Adipocyte (in vitro differentiated cells): ENCODE measurements at regions not wholly inside any gene's neighbourhood (a gene's known extent, or its start where the extent isn't known, plus 50 kb on each side); places are given as distances from the start of the nearest gene placed in this dataset.

ENCODE experiments used
- DNase-seq: peaks from one replicate; pipeline ENCODE4 v3.0.0-alpha.2; 2015; ENCODE audit warnings: low read depth
- H3K27me3 ChIP-seq: replicated peaks from 2 replicates; pipeline ENCODE4 v1.7.0; 2013; ENCODE audit warnings: mild to moderate bottlenecking, low read length, moderate library complexity; ENCODE audit not compliant: control insufficient read depth, insufficient read depth
- H3K36me3 ChIP-seq: 2 replicates; pipeline ENCODE4 v1.7.0; 2013; ENCODE audit warnings: low read length, mild to moderate bottlenecking, moderate library complexity; ENCODE audit not compliant: control insufficient read depth, insufficient read depth, severe bottlenecking
- H3K4me1 ChIP-seq: 2 replicates; pipeline ENCODE4 v1.7.0; 2013; ENCODE audit warnings: mild to moderate bottlenecking, low read length, moderate library complexity; ENCODE audit not compliant: control insufficient read depth, insufficient read depth
- H3K4me3 ChIP-seq: 2 replicates; pipeline ENCODE4 v1.7.0; 2013; ENCODE audit warnings: mild to moderate bottlenecking, low read length, moderate library complexity
- H3K9ac ChIP-seq: 2 replicates; pipeline ENCODE4 v1.7.0; 2013; ENCODE audit warnings: mild to moderate bottlenecking, low read length, moderate library complexity
- H3K9me3 ChIP-seq: 2 replicates; pipeline ENCODE4 v1.7.0; 2013; ENCODE audit warnings: mild to moderate bottlenecking, low read length, moderate library complexity; ENCODE audit not compliant: control insufficient read depth

DNA sequence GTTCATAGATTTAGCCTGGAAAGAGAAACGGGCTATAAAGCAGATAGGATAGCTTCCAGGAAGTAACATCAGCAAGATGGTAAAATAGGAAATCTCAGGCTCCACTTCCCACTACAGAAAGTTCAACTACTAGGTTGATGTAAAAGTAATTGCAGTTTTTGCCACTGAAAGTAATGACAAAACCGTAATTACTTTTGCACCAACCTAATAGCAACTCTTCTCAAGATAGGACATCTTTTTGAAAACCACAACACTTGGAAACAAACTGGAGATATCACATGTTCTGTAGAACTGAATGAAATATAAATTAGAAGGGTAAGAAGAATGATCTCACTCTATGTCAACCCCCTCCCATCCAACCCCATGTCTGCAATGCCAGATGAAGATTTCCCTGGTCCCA, 1154.3 kb downstream of the BCL11A start:
- Histone ChIP-seq H3K9me3 (peaks cover 15% of the 10 kb centered on the region), H3K4me3 (no peak overlapping the region), H3K36me3 (no peaks in the 10 kb centered on the region), H3K27me3 (no peaks in the 10 kb centered on the region), H3K9ac (no peak overlapping the region), H3K4me1 (no peaks in the 10 kb centered on the region)
- DNase-seq: no peak

DNA sequence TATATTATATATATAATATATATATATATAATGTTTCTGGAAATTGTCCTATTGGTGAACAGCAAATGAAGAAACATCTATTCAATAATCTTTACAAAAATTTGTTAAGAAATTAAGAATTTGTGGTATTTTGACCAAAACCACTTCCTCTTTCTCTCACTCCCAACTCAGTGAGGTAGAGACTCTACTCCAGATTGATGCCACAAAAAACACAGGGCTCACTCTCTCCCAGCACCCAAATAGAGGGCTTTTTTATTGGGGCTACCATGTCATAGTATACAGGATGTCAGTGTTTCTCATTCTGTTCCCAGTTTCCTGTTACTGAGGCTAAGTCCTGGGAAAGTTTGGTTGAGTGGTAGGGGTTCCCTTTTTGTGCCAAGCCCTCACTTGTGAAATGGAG, 1155.4 kb downstream of the BCL11A start:
- Histone ChIP-seq H3K9ac (no peak overlapping the region), H3K4me3 (no peak overlapping the region), H3K9me3 (peaks cover 11% of the 10 kb centered on the region), H3K4me1 (no peaks in the 10 kb centered on the region), H3K36me3 (no peaks in the 10 kb centered on the region), H3K27me3 (no peaks in the 10 kb centered on the region)
- DNase-seq: no peak

DNA sequence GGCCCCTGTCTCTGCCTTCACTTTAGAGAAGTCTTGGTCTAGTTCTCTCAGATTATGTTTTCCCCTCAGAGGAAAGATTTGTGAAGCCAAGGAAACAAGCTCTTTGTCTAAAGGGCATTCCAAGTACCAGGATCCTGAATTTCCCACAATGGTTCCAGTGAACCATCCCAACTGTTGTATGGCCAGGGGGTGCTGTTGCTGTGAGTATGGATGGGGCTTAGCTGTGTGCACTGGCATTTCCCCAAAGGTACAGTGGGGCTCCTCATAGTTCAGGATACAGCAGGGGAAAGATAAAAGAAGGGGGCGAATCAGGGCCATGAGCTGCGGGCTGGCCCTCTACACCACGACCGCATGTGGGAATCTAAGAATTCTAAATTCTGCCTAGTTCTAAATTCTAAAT, 1154.0 kb upstream of the FANCL start:
- Histone ChIP-seq H3K9me3 (peaks cover 10% of the 10 kb centered on the region), H3K4me1 (no peaks in the 10 kb centered on the region), H3K4me3 (no peak overlapping the region), H3K9ac (no peak overlapping the region), H3K36me3 (no peaks in the 10 kb centered on the region), H3K27me3 (no peaks in the 10 kb centered on the region)
- no peak for DNase-seq

DNA sequence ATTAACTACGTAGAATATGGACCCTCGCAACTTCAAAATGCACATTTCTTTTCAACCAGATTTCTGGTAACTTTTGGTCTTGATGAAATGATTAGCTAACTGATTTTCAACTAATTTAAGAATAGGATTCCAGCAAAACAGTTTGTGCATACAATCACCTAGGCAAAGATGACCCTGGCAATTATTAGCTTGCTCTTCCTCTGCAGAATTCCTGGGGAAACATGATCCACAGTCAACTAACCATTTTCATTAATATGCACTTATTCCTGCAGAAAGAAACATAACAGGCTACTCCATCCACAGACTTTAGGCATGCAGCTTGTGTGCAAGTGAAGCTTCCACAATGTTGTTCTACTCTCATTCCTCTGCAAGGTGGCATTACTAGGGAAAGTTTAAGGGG, 1150.8 kb upstream of the FANCL start:
- Histone ChIP-seq H3K9me3 (peaks cover 3% of the 10 kb centered on the region), H3K9ac (no peak overlapping the region), H3K27me3 (no peaks in the 10 kb centered on the region), H3K4me3 (no peak overlapping the region), H3K4me1 (no peaks in the 10 kb centered on the region), H3K36me3 (no peaks in the 10 kb centered on the region)
- DNase-seq: no peak

DNA sequence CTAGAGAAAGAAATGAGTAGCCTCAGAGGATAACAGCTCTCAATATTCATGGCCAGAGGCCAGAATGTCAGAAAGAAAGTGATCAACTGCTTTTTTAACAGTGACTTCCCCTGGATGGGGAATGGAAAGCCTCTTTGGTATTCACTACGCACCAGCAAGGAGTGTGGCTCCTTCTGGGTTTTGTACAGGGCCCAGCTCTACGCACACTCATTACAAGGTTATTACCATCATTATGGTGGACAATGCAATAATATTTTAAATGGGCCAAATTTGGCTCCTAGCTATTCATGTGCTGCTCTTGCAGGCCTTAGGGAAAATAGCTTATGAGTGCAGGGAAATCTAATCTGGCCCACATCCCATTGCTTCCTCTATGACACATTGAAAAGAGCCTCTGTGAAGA, 1149.5 kb upstream of the FANCL start:
- DNase-seq: no peak
- peaks cover 3% of the 10 kb centered on the region for H3K9me3 ChIP-seq
- H3K4me1 ChIP-seq: no peaks in the 10 kb centered on the region
- H3K4me3 ChIP-seq: no peak overlapping the region
- H3K36me3 ChIP-seq: no peaks in the 10 kb centered on the region
- H3K27me3 ChIP-seq: no peaks in the 10 kb centered on the region
- H3K9ac ChIP-seq: no peak overlapping the region

DNA sequence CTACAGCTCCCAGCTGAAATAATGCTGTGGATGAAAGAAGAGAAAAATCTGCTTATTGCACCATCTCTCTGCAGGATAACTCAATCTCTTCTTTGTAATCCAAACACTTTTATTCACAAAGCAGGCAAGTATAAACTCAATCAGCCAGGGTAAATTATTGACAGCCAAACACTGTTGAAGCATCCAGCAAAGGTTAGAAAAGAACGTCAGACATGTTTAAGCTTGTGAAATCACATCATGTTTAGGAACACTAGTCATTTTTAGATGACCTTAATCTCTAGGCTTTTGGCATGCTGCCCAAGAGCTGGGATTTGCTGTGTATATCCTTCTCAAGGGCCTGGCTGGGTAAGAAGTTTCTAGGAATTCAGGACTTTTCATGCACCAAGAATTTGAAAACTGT, 1148.1 kb upstream of the FANCL start:
- H3K4me1 ChIP-seq: no peaks in the 10 kb centered on the region
- no peak overlapping the region for H3K9ac ChIP-seq
- no peaks in the 10 kb centered on the region for H3K36me3 ChIP-seq
- peaks cover 3% of the 10 kb centered on the region for H3K9me3 ChIP-seq
- H3K4me3 ChIP-seq: no peak overlapping the region
- DNase-seq: no peak
- no peaks in the 10 kb centered on the region for H3K27me3 ChIP-seq

DNA sequence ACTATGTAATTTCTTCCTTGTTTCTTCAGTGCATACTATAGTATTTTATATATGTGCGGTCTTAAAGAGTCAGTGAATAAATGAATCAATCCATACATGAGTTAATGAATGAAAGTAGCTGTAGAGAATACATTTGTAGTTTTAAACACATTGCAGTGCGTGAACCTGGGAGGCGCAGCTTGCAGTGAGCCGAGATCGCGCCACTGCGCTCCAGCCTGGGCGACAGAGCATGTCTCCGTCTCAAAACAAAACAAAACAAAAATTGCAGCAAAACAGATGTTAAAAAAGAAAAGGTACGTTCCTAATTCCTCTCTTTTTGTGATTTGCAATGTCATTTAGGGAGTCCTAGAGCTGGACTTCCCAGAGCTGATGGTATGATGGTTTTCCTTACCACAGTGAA, 1144.8 kb upstream of the FANCL start:
- no peak overlapping the region for H3K4me3 ChIP-seq
- no peaks in the 10 kb centered on the region for H3K9me3 ChIP-seq
- H3K9ac ChIP-seq: no peak overlapping the region
- H3K36me3 ChIP-seq: no peaks in the 10 kb centered on the region
- H3K4me1 ChIP-seq: no peaks in the 10 kb centered on the region
- no peak for DNase-seq
- no peaks in the 10 kb centered on the region for H3K27me3 ChIP-seq

DNA sequence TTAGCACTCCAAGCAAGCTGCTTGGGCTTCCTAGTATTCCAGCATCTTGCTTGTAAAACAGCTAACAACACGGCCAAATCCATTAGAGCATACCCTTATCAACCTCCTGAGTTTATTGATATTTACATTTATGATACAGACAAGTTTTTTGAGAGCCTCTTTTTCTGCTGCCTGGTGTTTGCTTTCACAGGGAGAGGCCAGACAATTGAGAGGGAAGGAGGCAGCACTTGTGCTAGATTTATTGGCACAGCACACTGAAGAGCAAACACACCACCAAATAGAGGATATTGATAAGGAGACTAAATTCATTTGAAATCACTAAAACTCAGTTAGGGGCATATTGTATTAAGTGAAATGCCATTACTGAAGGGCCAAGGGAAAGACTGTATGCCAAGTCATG, 1142.3 kb upstream of the FANCL start:
- Histone ChIP-seq H3K4me1 (no peaks in the 10 kb centered on the region), H3K4me3 (no peak overlapping the region), H3K9me3 (peaks cover 3% of the 10 kb centered on the region), H3K9ac (no peak overlapping the region), H3K36me3 (no peaks in the 10 kb centered on the region), H3K27me3 (no peaks in the 10 kb centered on the region)
- DNase-seq: no peak

DNA sequence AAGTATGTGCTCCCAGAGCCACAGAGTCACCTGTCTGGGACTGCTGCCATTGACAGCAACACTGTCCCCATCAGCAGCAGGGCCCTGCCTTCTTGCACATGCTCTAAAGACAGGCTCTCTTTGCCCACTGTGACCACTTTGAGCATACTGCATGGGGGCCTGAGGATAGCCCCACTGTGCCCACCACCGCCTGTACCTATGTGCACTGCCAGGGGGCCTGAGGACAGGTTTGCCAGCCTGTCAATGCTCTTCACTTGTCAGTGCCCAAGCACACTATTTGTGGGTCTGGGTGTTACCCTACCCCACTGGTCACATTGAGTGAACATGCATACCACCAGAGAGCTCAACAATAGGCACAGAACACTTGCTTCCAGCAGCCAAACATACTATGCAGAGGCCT, 1137.0 kb upstream of the FANCL start:
- Histone ChIP-seq H3K9ac (no peak overlapping the region), H3K27me3 (no peaks in the 10 kb centered on the region), H3K4me1 (no peaks in the 10 kb centered on the region), H3K9me3 (peaks cover 3% of the 10 kb centered on the region), H3K36me3 (no peaks in the 10 kb centered on the region), H3K4me3 (no peak overlapping the region)
- no peak for DNase-seq

DNA sequence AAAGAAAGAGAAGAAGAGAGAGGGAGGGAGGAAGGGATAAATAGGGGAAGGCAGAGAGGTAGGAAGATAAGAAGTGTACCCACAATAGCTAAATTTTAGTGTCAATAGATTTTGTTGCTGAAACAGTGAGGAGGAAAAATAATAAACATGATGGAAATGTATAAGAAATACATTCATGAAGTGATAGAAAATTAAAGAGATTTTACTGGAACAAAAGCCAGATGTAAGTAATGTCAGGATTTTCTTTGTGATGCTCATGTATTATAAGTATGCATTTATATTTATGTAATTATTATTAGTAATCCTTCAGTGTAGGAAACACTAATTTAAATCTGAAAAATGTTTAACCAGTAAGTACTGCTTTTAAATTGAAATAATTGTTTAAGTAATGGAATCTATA, 1125.2 kb upstream of the FANCL start:
- DNase-seq: no peak
- Histone ChIP-seq H3K36me3 (no peaks in the 10 kb centered on the region), H3K9me3 (peaks cover 22% of the 10 kb centered on the region), H3K27me3 (no peaks in the 10 kb centered on the region), H3K4me3 (no peak overlapping the region), H3K9ac (no peak overlapping the region), H3K4me1 (no peaks in the 10 kb centered on the region)

DNA sequence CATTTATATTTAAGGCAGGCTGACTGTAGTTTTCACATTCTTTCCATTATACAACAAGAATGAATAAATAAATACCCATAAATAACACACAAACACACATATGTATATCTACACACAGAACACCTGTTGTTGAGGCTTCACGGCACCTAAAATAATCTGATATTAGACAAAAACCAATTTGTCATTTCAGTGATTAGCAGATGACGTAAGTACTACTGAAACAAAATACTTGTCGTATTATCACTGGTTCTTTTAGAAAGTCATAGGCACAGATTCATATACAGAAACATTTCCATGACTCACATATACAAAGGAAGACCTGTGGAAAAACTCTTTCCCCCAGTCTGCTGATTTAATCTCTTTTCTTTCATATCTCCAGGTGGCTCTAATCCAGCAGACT, 1113.4 kb upstream of the FANCL start:
- Histone ChIP-seq H3K9me3 (no peaks in the 10 kb centered on the region), H3K36me3 (no peaks in the 10 kb centered on the region), H3K27me3 (no peaks in the 10 kb centered on the region), H3K9ac (no peak overlapping the region), H3K4me3 (no peak overlapping the region), H3K4me1 (no peaks in the 10 kb centered on the region)
- no peak for DNase-seq

DNA sequence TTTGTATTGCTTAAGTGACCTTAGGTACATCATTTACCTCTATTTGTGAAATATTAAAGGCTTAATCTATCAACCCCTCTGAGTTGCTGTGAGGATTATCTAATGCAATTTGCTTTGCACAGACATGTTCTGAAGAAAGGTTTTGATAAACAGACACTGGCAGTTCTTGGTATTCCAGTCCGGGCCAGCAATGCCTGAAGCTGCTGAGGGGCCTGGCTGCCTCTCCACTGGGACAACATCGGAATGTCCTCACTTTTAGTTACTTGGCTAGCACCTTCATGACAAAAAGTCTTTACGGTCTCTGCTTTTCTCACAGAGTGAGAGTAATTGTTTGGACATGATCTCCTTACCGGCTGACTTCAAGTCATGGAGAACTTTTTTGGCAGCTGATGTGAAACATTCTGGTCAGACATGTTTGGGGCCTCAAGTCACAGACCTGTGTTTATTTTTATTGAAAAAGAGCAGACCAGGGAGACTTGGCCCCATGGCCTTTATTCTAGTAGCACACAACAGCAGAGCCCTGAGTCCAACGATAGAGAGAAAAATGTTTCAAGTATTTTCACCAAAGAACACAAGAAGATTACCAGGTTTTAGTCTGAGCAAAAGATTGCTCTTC, 1112.3 kb upstream of the FANCL start:
- Histone ChIP-seq H3K27me3 (no peaks in the 10 kb centered on the region), H3K9ac (no peak overlapping the region), H3K4me1 (no peaks in the 10 kb centered on the region), H3K4me3 (no peak overlapping the region), H3K9me3 (no peaks in the 10 kb centered on the region), H3K36me3 (no peaks in the 10 kb centered on the region)
- no peak for DNase-seq
